ENCODE measurements at regions not wholly inside any gene's neighbourhood (a gene's known extent, or its start where the extent isn't known, plus 50 kb on each side); places are given as distances from the start of the nearest gene placed in this dataset.

- H3K36me3 ChIP-seq: no peaks in the 10 kb centered on the region
- peaks cover 9% of the 10 kb centered on the region for H3K27me3 ChIP-seq (ENCODE audit: low read depth)
- DNase-seq: no peak
- H3K27ac ChIP-seq (replicated peaks): no peak overlapping the region
- H3K9me3 ChIP-seq (replicated peaks): no peaks in the 10 kb centered on the region
- no peak for TF ChIP-seq CTCF (IDR thresholded peaks at IDR 0.05; ENCODE audit: borderline replicate concordance)
- intact Hi-C loops (cut with micrococcal nuclease): no loop called here
- no peaks in the 10 kb centered on the region for H3K4me1 ChIP-seq
- H3K4me3 ChIP-seq: no peak overlapping the region
Observed at GRCh38 chr11:92330114-92330513, 105.5 kb downstream of the FAT3 start.

GRCh38 chr11:92332986-92333385 is 108.4 kb downstream of the FAT3 start:
- intact Hi-C loops (cut with micrococcal nuclease): no loop called here
- Histone ChIP-seq H3K4me3 (no peak overlapping the region), H3K9me3 (replicated peaks) (no peaks in the 10 kb centered on the region), H3K27me3 (ENCODE audit: low read depth) (peaks cover 17% of the 10 kb centered on the region), H3K4me1 (no peaks in the 10 kb centered on the region), H3K36me3 (no peaks in the 10 kb centered on the region), H3K27ac (replicated peaks) (no peak overlapping the region)
- TF ChIP-seq CTCF (IDR thresholded peaks at IDR 0.05; ENCODE audit: borderline replicate concordance): no peak
- no peak for DNase-seq

GRCh38 chr11:92340839-92341238 is 116.2 kb downstream of the FAT3 start:
- DNase-seq: no peak
- H3K27me3 ChIP-seq (ENCODE audit: low read depth): peaks cover 10% of the 10 kb centered on the region
- H3K27ac ChIP-seq (replicated peaks): no peak overlapping the region
- no peaks in the 10 kb centered on the region for H3K36me3 ChIP-seq
- H3K4me1 ChIP-seq: no peaks in the 10 kb centered on the region
- no peak overlapping the region for H3K4me3 ChIP-seq
- no peaks in the 10 kb centered on the region for H3K9me3 ChIP-seq (replicated peaks)
- intact Hi-C loops (cut with micrococcal nuclease): no loop called here
- TF ChIP-seq CTCF (IDR thresholded peaks at IDR 0.05; ENCODE audit: borderline replicate concordance): peak; percentile 37

- Histone ChIP-seq H3K9me3 (replicated peaks) (no peaks in the 10 kb centered on the region), H3K27me3 (ENCODE audit: low read depth) (peaks cover 9% of the 10 kb centered on the region), H3K4me1 (no peaks in the 10 kb centered on the region), H3K27ac (replicated peaks) (no peak overlapping the region), H3K36me3 (no peaks in the 10 kb centered on the region), H3K4me3 (no peak overlapping the region)
- intact Hi-C loops (cut with micrococcal nuclease): no loop called here
- TF ChIP-seq CTCF (IDR thresholded peaks at IDR 0.05; ENCODE audit: borderline replicate concordance): no peak
- DNase-seq: no peak
Observed at GRCh38 chr11:92342034-92342720, 117.6 kb downstream of the FAT3 start.

- Histone ChIP-seq H3K4me1 (no peaks in the 10 kb centered on the region), H3K4me3 (no peak overlapping the region), H3K27ac (replicated peaks) (no peak overlapping the region), H3K27me3 (ENCODE audit: low read depth) (peaks cover 9% of the 10 kb centered on the region), H3K9me3 (replicated peaks) (no peaks in the 10 kb centered on the region), H3K36me3 (no peaks in the 10 kb centered on the region)
- DNase-seq: no peak
- no peak for TF ChIP-seq CTCF (IDR thresholded peaks at IDR 0.05; ENCODE audit: borderline replicate concordance)
- intact Hi-C loops (cut with micrococcal nuclease): no loop called here
Observed at GRCh38 chr11:92342886-92343285, 118.3 kb downstream of the FAT3 start.

Measured in left ventricle myocardium inferior (tissue), 1 donor.